ENCODE measurements at regions not wholly inside any gene's neighbourhood (a gene's known extent, or its start where the extent isn't known, plus 50 kb on each side); places are given as distances from the start of the nearest gene placed in this dataset.

DNA sequence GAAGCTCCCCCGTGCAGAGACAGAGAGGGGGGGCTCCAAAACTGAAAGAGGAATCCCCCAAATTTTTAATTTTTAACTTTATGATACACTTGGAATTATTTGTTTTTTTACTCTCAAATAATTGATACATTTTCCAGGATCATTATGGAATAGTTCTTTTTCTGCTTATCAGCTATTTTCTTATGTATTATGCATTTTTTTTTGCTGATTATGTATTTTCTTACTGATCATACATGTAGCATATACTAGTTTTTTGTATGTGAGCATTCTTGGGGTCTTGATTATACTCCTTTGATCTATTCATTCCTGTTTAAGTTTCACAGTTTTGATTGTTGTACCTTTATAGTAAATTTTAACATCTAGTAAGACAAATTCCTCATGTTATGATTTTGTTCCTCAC lies 55.5 kb upstream of the LDHB start:
- DNase-seq (ENCODE audit: low read depth) = no peak
- TF ChIP-seq, protein P1, sequence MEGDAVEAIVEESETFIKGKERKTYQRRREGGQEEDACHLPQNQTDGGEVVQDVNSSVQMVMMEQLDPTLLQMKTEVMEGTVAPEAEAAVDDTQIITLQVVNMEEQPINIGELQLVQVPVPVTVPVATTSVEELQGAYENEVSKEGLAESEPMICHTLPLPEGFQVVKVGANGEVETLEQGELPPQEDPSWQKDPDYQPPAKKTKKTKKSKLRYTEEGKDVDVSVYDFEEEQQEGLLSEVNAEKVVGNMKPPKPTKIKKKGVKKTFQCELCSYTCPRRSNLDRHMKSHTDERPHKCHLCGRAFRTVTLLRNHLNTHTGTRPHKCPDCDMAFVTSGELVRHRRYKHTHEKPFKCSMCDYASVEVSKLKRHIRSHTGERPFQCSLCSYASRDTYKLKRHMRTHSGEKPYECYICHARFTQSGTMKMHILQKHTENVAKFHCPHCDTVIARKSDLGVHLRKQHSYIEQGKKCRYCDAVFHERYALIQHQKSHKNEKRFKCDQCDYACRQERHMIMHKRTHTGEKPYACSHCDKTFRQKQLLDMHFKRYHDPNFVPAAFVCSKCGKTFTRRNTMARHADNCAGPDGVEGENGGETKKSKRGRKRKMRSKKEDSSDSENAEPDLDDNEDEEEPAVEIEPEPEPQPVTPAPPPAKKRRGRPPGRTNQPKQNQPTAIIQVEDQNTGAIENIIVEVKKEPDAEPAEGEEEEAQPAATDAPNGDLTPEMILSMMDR (conservative IDR thresholded peaks at IDR 0.05; ENCODE audit: control insufficient read depth, insufficient read depth, low read depth, low read length) = no peak
- no peak overlapping the region for H3K4me3 ChIP-seq (ENCODE audit: control insufficient read depth, low read depth, low read length)

DNA sequence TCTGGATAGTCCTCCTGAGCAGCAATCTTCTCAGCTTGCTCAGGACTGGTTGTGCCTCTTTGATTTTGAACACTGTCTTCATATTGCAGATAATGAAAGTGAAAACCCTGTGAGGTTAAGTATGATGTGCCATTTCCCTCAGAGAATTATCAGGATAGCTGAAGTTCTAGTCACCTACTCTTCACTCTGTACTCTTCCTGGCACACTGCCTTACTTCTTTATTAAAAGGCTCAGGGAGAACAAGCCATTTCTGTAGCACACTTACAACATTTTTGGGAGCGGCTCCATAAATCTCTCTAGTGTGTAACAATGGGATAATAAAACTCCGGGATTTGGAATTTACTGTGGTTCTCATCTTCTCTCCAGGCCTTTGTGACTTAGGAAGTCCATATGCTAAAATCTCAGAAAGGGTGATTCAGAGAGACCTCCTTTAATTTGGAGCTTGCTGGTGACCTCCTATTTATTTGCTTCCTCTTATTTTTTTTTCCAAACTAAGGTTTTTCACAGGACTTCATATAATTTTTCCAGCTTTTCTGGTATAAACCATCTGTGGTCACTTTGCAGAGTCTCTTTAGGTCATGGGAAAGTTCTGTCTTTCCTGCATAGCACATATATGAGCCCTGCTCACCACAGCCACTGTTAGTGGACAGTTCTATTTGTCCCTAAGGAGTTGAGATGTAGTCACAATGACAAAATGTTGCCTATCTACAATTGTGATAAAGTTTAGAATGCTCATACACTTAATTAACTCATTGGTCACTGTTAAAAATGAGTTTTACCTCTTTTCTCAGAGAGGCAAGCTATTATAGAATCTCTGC lies 53.5 kb upstream of the LDHB start:
- H3K4me3 ChIP-seq (ENCODE audit: control insufficient read depth, low read depth, low read length) = no peak overlapping the region
- TF ChIP-seq, protein P1 (conservative IDR thresholded peaks at IDR 0.05; ENCODE audit: control insufficient read depth, insufficient read depth, low read depth, low read length) = no peak
- DNase-seq (ENCODE audit: low read depth) = peak; percentile 63

All from fibroblast of mammary gland (primary cell).